Gastrocnemius medialis (tissue), 4 donors: ENCODE measurements at regions not wholly inside any gene's neighbourhood (a gene's known extent, or its start where the extent isn't known, plus 50 kb on each side); places are given as distances from the start of the nearest gene placed in this dataset.
"Not testable (repeated sequence)": the region's sequence is repeated elsewhere in the genome, so short reads cannot be mapped to it uniquely, and the experiment has no call there.

Experiments used
- ATAC-seq, 2 donors: fragments of 150-250 bp; one replicate each; pipeline ENCODE4 v1.9.1; 2016
- DNase-seq, 2 donors: peaks; one replicate each; pipeline ENCODE4 v3.0.0-alpha.2; 2019
- H3K27ac ChIP-seq, 4 donors: fragments of 200-600 bp; sonication (generic); 1 replicate in 1 of 4; 2 replicates in 3 of 4; pipeline ENCODE4 v1.5.1; 2016 to 2018; ENCODE audit warnings: mild to moderate bottlenecking in 2 of 4, moderate library complexity in 1 of 4
- H3K27me3 ChIP-seq, 3 donors: fragments of 200-600 bp; sonication (generic) in 2 of 3; 1 replicate in 1 of 3; 2 replicates in 2 of 3; pipeline versions ENCODE4 v1.5.1 to v1.6.0; 2016 to 2019; ENCODE audit warnings: mild to moderate bottlenecking in 1 of 3, moderate library complexity in 1 of 3
- H3K36me3 ChIP-seq, 2 donors: fragments of 200-600 bp; sonication (generic) in 1 of 2; one replicate each; pipeline ENCODE4 v1.5.1; 2017 to 2018
- H3K4me1 ChIP-seq, 2 donors: fragments of 200-600 bp; sonication (generic) in 1 of 2; one replicate each; pipeline ENCODE4 v1.5.1; 2016 to 2017; ENCODE audit warnings: mild to moderate bottlenecking in 2 of 2
- H3K4me3 ChIP-seq, 4 donors: fragments of 200-600 bp; sonication (generic) in 3 of 4; 1 replicate in 1 of 4; 2 replicates in 3 of 4; pipeline ENCODE4 v1.5.1; 2016 to 2019; ENCODE audit warnings: mild to moderate bottlenecking in 2 of 4
- H3K9me3 ChIP-seq, 3 donors: fragments of 200-600 bp; sonication (generic) in 2 of 3; 1 replicate in 1 of 3; 2 replicates in 2 of 3; pipeline ENCODE4 v1.5.1; 2016 to 2019
- POLR2A ChIP-seq, 2 donors: fragments of 450-650 bp; IDR thresholded peaks; one replicate each; pipeline ENCODE4 v1.6.1; 2017; ENCODE audit warnings: antibody characterized with exemption in 2 of 2, mild to moderate bottlenecking in 2 of 2, moderate library complexity in 2 of 2
- in situ Hi-C, 4 donors: fragments of 200-750 bp; cut with MboI; loops; one replicate each; pipeline versions ENCODE4 v1.15.0 to v1.8.0; 2017; ENCODE audit warnings: low sequenced_read_pairs in 4 of 4
- intact Hi-C: fragments of 100-400 bp; cut with DNase I; formaldehyde crosslinking; loops from one replicate; pipeline ENCODE4 v1.15.1; 2023; ENCODE audit warnings: low total_unique reads
- TF ChIP-seq, protein P1 (sequence below), 5 experiments: fragments of 450-650 bp in 3 of 5; fragments of 200-600 bp in 2 of 5; sonication (generic) in 2 of 5; IDR thresholded peaks in 4 of 5; conservative IDR thresholded peaks in 1 of 5; 1 replicate in 4 of 5; 2 replicates in 1 of 5; pipeline ENCODE4 v1.5.1; 2016 to 2019; ENCODE audit warnings: antibody characterized with exemption in 5 of 5, mild to moderate bottlenecking in 3 of 5, moderate library complexity in 3 of 5

GRCh38 chr3:162584986-162585385, 1088.4 kb downstream of the OTOL1 start:
- no peaks in the 10 kb centered on the region for H3K4me1 ChIP-seq
- no peaks in the 10 kb centered on the region for H3K27me3 ChIP-seq
- TF ChIP-seq POLR2A (IDR thresholded peaks at IDR 0.05): no peak
- TF ChIP-seq, protein P1, sequence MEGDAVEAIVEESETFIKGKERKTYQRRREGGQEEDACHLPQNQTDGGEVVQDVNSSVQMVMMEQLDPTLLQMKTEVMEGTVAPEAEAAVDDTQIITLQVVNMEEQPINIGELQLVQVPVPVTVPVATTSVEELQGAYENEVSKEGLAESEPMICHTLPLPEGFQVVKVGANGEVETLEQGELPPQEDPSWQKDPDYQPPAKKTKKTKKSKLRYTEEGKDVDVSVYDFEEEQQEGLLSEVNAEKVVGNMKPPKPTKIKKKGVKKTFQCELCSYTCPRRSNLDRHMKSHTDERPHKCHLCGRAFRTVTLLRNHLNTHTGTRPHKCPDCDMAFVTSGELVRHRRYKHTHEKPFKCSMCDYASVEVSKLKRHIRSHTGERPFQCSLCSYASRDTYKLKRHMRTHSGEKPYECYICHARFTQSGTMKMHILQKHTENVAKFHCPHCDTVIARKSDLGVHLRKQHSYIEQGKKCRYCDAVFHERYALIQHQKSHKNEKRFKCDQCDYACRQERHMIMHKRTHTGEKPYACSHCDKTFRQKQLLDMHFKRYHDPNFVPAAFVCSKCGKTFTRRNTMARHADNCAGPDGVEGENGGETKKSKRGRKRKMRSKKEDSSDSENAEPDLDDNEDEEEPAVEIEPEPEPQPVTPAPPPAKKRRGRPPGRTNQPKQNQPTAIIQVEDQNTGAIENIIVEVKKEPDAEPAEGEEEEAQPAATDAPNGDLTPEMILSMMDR (IDR thresholded peaks at IDR 0.05 in 4 of 5, conservative IDR thresholded peaks at IDR 0.05 in 1 of 5): no peak
- no peak overlapping the region for H3K4me3 ChIP-seq
- H3K9me3 ChIP-seq: no peaks in the 10 kb centered on the region
- DNase-seq (no peak), ATAC-seq (no peak)
- intact Hi-C loops (no loop called here), in situ Hi-C loops (no loop called here)
- H3K27ac ChIP-seq: no peak overlapping the region
- no peaks in the 10 kb centered on the region for H3K36me3 ChIP-seq

- no peak for ATAC-seq
- no peak for DNase-seq
- no peaks in the 10 kb centered on the region for H3K9me3 ChIP-seq
- H3K27me3 ChIP-seq: no peaks in the 10 kb centered on the region
- H3K27ac ChIP-seq: no peak overlapping the region
- in situ Hi-C loops (no loop called here), intact Hi-C loops (no loop called here)
- no peak for TF ChIP-seq POLR2A (IDR thresholded peaks at IDR 0.05)
- TF ChIP-seq, protein P1 (IDR thresholded peaks at IDR 0.05 in 4 of 5, conservative IDR thresholded peaks at IDR 0.05 in 1 of 5): no peak
- no peaks in the 10 kb centered on the region for H3K36me3 ChIP-seq
- H3K4me3 ChIP-seq: no peak overlapping the region
- no peaks in the 10 kb centered on the region for H3K4me1 ChIP-seq
Measured at GRCh38 chr3:162586591-162586990, 1090.0 kb downstream of the OTOL1 start.

GRCh38 chr3:162597226-162597625, 1100.6 kb downstream of the OTOL1 start:
- in situ Hi-C loops (no loop called here), intact Hi-C loops (no loop called here)
- H3K9me3 ChIP-seq: no peaks in the 10 kb centered on the region
- H3K4me1 ChIP-seq: no peaks in the 10 kb centered on the region
- no peak overlapping the region for H3K27ac ChIP-seq
- no peak for DNase-seq
- H3K27me3 ChIP-seq: no peaks in the 10 kb centered on the region
- no peak overlapping the region for H3K4me3 ChIP-seq
- TF ChIP-seq, protein P1 (IDR thresholded peaks at IDR 0.05 in 4 of 5, conservative IDR thresholded peaks at IDR 0.05 in 1 of 5): no peak
- TF ChIP-seq POLR2A (IDR thresholded peaks at IDR 0.05): no peak
- ATAC-seq: no peak
- H3K36me3 ChIP-seq: no peaks in the 10 kb centered on the region

DNA sequence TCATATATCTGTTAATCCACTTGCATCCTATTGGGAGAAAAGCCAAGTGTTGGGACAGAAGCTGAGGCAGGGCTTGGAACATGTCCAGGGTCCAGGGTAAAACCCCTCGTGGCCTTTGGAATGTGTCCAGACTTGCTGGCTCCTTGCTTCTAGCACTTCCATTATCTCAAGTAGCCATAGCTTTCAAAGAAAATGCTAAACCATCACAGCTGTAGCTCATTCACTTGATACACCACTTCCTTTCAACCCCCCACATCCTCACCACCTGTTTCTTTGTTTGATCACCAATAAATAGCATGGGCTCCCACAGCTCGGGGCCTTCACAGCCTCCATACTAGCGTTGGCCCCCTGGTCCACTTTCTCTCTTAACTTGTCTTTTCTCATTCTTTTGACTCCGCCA, 1101.9 kb downstream of the OTOL1 start:
- H3K27me3 ChIP-seq, H3K4me1 ChIP-seq, H3K36me3 ChIP-seq, H3K4me3 ChIP-seq, H3K9me3 ChIP-seq, DNase-seq, in situ Hi-C loops, H3K27ac ChIP-seq, intact Hi-C loops, ATAC-seq: not testable (repeated sequence)

- H3K9me3 ChIP-seq, H3K4me1 ChIP-seq, intact Hi-C loops, in situ Hi-C loops, H3K27ac ChIP-seq, H3K27me3 ChIP-seq, DNase-seq, H3K4me3 ChIP-seq, H3K36me3 ChIP-seq, ATAC-seq: not testable (repeated sequence)
Measured at GRCh38 chr3:162599742-162600141, 1103.1 kb downstream of the OTOL1 start.

- no peak overlapping the region for H3K4me3 ChIP-seq
- intact Hi-C loops: no loop called here
- in situ Hi-C loops: no loop called here
- no peak for TF ChIP-seq POLR2A (IDR thresholded peaks at IDR 0.05)
- TF ChIP-seq, protein P1 (IDR thresholded peaks at IDR 0.05 in 4 of 5, conservative IDR thresholded peaks at IDR 0.05 in 1 of 5): no peak
- ATAC-seq: no peak
- no peaks in the 10 kb centered on the region for H3K27me3 ChIP-seq
- H3K27ac ChIP-seq: no peak overlapping the region
- H3K4me1 ChIP-seq: no peaks in the 10 kb centered on the region
- H3K36me3 ChIP-seq: no peaks in the 10 kb centered on the region
- no peak for DNase-seq
- no peaks in the 10 kb centered on the region for H3K9me3 ChIP-seq
Measured at GRCh38 chr3:162601101-162601670, 1104.6 kb downstream of the OTOL1 start.
